Activated naive CD8-positive, alpha-beta T cell treated with anti-CD3 and anti-CD28 coated beads, Interleukin-2, amount 50 U/mL, for 24 hours (primary cell): ENCODE measurements at regions not wholly inside any gene's neighbourhood (a gene's known extent, or its start where the extent isn't known, plus 50 kb on each side); places are given as distances from the start of the nearest gene placed in this dataset.
"Not testable (repeated sequence)": the region's sequence is repeated elsewhere in the genome, so short reads cannot be mapped to it uniquely, and the experiment has no call there.

Experiments used
- ATAC-seq: fragments of 150-1000 bp; cut with Tn5 transposase; one replicate; pipeline ENCODE4 v1.10.0; 2021
- DNase-seq: peaks from one replicate; pipeline ENCODE4 v3.0.0; 2021
- H3K27ac Mint-ChIP-seq: one replicate; pipeline ENCODE4 v1.8.0; 2021; ENCODE audit warnings: mild to moderate bottlenecking, mixed read lengths
- H3K27me3 Mint-ChIP-seq: one replicate; pipeline ENCODE4 v1.8.0; 2021; ENCODE audit warnings: mixed read lengths
- H3K36me3 Mint-ChIP-seq: one replicate; pipeline ENCODE4 v1.8.0; 2021; ENCODE audit warnings: low read depth, mixed read lengths
- H3K4me1 Mint-ChIP-seq: one replicate; pipeline ENCODE4 v1.8.0; 2021; ENCODE audit warnings: mixed read lengths
- H3K4me3 Mint-ChIP-seq: one replicate; pipeline ENCODE4 v1.8.0; 2021; ENCODE audit warnings: mild to moderate bottlenecking, moderate library complexity, mixed read lengths
- H3K9me3 Mint-ChIP-seq: one replicate; pipeline ENCODE4 v1.8.0; 2021; ENCODE audit warnings: mixed read lengths

GRCh38 chr20:6270404-6270803, 147.6 kb upstream of the FERMT1 start:
- not testable (repeated sequence) for H3K27ac Mint-ChIP-seq, DNase-seq, H3K9me3 Mint-ChIP-seq, H3K4me1 Mint-ChIP-seq, H3K27me3 Mint-ChIP-seq, ATAC-seq, H3K4me3 Mint-ChIP-seq, H3K36me3 Mint-ChIP-seq

DNA sequence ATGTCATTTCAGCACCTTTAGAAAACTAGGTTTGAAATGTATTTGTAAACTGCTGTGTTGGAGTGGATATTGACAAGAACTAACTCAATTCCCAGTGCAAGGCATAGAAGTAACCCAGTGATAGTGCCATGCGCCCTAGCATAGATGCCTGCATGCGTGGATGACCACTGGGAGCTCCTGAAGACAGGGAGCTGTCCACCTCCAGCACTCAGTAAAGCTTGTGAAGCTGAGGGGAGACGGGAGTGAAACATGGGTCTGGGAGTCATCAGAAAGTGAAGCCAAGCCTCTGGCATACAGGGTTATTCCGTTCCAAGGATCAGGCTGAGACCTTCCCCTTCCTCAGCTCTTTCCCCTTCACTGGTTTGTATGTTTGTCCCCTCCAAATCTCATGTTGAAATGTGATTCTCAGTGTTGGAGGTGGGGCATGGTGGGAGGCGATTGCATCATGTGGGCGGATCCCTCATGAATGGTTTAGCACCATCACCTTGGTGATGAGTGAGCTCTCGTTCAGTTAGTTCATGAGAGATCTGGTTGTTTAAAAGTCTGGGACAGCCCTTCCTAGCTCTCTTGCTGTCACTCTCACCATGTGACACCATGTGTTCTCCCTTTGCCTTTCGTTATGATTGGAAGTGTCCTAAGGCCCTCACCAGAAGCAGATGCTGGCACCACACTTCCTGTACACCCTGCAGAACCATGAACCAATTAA, 146.5 kb upstream of the FERMT1 start:
- Mint-ChIP-seq H3K27ac (no peak overlapping the region), H3K9me3 (no peaks in the 10 kb centered on the region), H3K27me3 (no peaks in the 10 kb centered on the region), H3K36me3 (no peaks in the 10 kb centered on the region), H3K4me3 (no peak overlapping the region), H3K4me1 (no peaks in the 10 kb centered on the region)
- DNase-seq (no peak), ATAC-seq (peak; percentile 40)

- Mint-ChIP-seq H3K4me3 (no peak overlapping the region), H3K27me3 (no peaks in the 10 kb centered on the region), H3K4me1 (no peaks in the 10 kb centered on the region), H3K27ac (no peak overlapping the region), H3K36me3 (no peaks in the 10 kb centered on the region), H3K9me3 (no peaks in the 10 kb centered on the region)
- DNase-seq (no peak), ATAC-seq (peak; percentile 57)
Observed at GRCh38 chr20:6265204-6265904, 142.5 kb upstream of the FERMT1 start.

GRCh38 chr20:6253396-6253795, 130.6 kb upstream of the FERMT1 start:
- ATAC-seq, result no peak
- H3K27me3 Mint-ChIP-seq, result peaks cover 3% of the 10 kb centered on the region
- H3K36me3 Mint-ChIP-seq, result no peaks in the 10 kb centered on the region
- no peak overlapping the region for H3K27ac Mint-ChIP-seq
- no peaks in the 10 kb centered on the region for H3K9me3 Mint-ChIP-seq
- no peak for DNase-seq
- no peaks in the 10 kb centered on the region for H3K4me1 Mint-ChIP-seq
- H3K4me3 Mint-ChIP-seq, result no peak overlapping the region

- H3K27me3 Mint-ChIP-seq, result peaks cover 6% of the 10 kb centered on the region
- H3K36me3 Mint-ChIP-seq, result no peaks in the 10 kb centered on the region
- no peak overlapping the region for H3K4me3 Mint-ChIP-seq
- no peaks in the 10 kb centered on the region for H3K9me3 Mint-ChIP-seq
- H3K4me1 Mint-ChIP-seq, result no peaks in the 10 kb centered on the region
- no peak overlapping the region for H3K27ac Mint-ChIP-seq
- DNase-seq, result no peak
- no peak for ATAC-seq
Observed at GRCh38 chr20:6245436-6245835, 122.6 kb upstream of the FERMT1 start.

DNA sequence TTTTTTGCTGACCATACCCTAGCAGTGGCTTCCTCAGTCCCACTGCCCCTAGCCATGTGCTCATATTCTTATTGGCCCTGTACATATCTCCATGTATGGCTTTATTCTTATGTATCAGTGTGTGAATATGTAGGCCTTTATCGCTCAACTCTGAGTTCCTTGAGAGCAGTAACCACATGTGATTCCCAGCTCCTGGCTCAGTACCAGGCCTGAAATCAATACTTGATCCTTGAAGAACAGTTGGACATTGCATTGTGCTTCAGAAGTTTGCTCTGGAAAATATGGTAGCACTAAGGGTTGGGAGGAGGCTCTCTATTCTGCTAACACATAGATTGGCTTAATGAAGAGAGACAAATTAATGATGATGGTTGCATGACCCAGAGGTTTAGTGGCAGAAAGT, 118.8 kb upstream of the FERMT1 start:
- no peaks in the 10 kb centered on the region for H3K4me1 Mint-ChIP-seq
- H3K27me3 Mint-ChIP-seq, result peaks cover 2% of the 10 kb centered on the region
- no peak for ATAC-seq
- DNase-seq, result no peak
- H3K27ac Mint-ChIP-seq, result no peak overlapping the region
- H3K36me3 Mint-ChIP-seq, result no peaks in the 10 kb centered on the region
- no peak overlapping the region for H3K4me3 Mint-ChIP-seq
- H3K9me3 Mint-ChIP-seq, result no peaks in the 10 kb centered on the region

DNA sequence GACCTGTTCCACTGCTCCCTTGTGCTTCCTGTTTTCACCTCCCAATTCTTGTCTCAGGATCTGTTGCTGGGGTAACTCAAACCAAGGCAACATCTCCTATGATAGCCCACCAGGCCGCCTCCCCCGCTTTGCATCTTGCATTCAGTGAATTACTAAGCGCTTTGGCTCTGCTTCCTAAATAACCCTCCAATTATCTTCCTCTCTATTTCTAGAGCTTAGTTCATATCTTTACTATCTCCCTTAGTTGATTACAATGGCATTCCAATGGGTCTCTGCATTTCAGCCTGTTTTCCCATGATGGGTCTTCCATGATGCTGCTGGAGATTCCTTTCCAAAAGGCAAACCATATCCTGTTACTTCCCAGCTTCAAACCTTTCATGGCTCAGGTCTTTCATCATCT, 117.2 kb upstream of the FERMT1 start:
- no peak overlapping the region for H3K27ac Mint-ChIP-seq
- H3K36me3 Mint-ChIP-seq, result no peaks in the 10 kb centered on the region
- DNase-seq, result no peak

GRCh38 chr20:6238421-6238820, 115.6 kb upstream of the FERMT1 start:
- Mint-ChIP-seq H3K27me3 (no peaks in the 10 kb centered on the region), H3K4me1 (no peaks in the 10 kb centered on the region), H3K9me3 (peaks cover 5% of the 10 kb centered on the region), H3K4me3 (no peak overlapping the region), H3K27ac (no peak overlapping the region), H3K36me3 (no peaks in the 10 kb centered on the region)
- ATAC-seq (no peak), DNase-seq (no peak)

More for the DNA sequence above, 117.2 kb upstream of the FERMT1 start:
- ATAC-seq, result no peak
- H3K9me3 Mint-ChIP-seq, result peaks cover 3% of the 10 kb centered on the region
- no peak overlapping the region for H3K4me3 Mint-ChIP-seq
- H3K27me3 Mint-ChIP-seq, result peaks cover 2% of the 10 kb centered on the region
- H3K4me1 Mint-ChIP-seq, result no peaks in the 10 kb centered on the region

DNA sequence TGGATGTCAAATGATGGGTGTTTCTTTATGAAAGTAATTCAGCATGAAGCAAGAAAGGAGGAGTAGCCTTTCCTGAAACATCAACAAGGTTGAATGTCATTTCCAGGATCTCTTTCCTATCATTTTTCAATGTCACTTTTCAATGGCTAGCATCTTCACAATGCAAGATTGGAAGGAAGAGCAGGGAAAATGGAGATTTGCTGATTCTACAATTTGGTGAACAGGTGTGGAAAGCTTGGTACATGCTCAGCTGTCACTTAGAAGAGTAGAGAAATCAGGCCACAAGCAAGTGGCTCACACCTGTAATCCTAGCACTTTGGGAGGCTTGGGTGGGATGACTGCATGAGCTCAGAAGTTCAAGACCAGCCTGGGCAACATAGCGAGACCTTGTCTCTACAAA, 112.7 kb upstream of the FERMT1 start:
- H3K27ac Mint-ChIP-seq, result no peak overlapping the region
- no peak for DNase-seq
- peaks cover 7% of the 10 kb centered on the region for H3K9me3 Mint-ChIP-seq
- H3K4me3 Mint-ChIP-seq, result no peak overlapping the region
- ATAC-seq, result no peak
- no peaks in the 10 kb centered on the region for H3K4me1 Mint-ChIP-seq
- H3K36me3 Mint-ChIP-seq, result no peaks in the 10 kb centered on the region
- no peaks in the 10 kb centered on the region for H3K27me3 Mint-ChIP-seq

- ATAC-seq (no peak), DNase-seq (no peak)
- H3K4me1 Mint-ChIP-seq, result no peaks in the 10 kb centered on the region
- H3K9me3 Mint-ChIP-seq, result peaks cover 7% of the 10 kb centered on the region
- H3K36me3 Mint-ChIP-seq, result no peaks in the 10 kb centered on the region
- H3K4me3 Mint-ChIP-seq, result no peak overlapping the region
- no peaks in the 10 kb centered on the region for H3K27me3 Mint-ChIP-seq
- no peak overlapping the region for H3K27ac Mint-ChIP-seq
Observed at GRCh38 chr20:6232436-6232835, 109.6 kb upstream of the FERMT1 start.

DNA sequence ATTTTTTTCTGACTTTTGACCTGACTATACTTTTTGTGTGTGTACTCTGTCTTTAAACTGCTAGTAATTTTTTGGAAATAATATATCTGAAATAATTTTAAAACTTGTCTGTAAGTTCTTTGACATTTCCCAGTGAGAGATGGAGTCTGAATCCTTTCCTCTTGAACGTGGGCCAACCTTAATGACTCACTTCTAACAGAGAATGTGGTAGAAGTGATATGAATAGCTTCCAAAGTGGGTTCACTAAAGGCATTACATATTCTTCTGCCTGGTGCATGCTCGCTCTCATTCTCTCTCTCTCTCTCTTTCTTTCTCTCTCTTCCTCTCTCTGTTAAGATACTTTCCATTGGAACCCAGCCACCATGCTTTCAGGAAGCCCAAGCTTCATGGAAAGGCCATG, 108.7 kb upstream of the FERMT1 start:
- Mint-ChIP-seq H3K9me3 (peaks cover 7% of the 10 kb centered on the region), H3K27me3 (no peaks in the 10 kb centered on the region), H3K4me3 (no peak overlapping the region), H3K4me1 (no peaks in the 10 kb centered on the region), H3K36me3 (no peaks in the 10 kb centered on the region), H3K27ac (no peak overlapping the region)
- DNase-seq (no peak), ATAC-seq (no peak)

GRCh38 chr20:6228302-6228843, 105.5 kb upstream of the FERMT1 start:
- Mint-ChIP-seq H3K36me3 (no peaks in the 10 kb centered on the region), H3K4me3 (no peak overlapping the region), H3K9me3 (peaks cover 2% of the 10 kb centered on the region), H3K27ac (no peak overlapping the region), H3K27me3 (no peaks in the 10 kb centered on the region), H3K4me1 (no peaks in the 10 kb centered on the region)
- DNase-seq (no peak), ATAC-seq (no peak)

- H3K4me3 Mint-ChIP-seq, result no peak overlapping the region
- no peaks in the 10 kb centered on the region for H3K27me3 Mint-ChIP-seq
- H3K27ac Mint-ChIP-seq, result no peak overlapping the region
- peaks cover 4% of the 10 kb centered on the region for H3K9me3 Mint-ChIP-seq
- H3K4me1 Mint-ChIP-seq, result no peaks in the 10 kb centered on the region
- no peak for ATAC-seq
- H3K36me3 Mint-ChIP-seq, result no peaks in the 10 kb centered on the region
- no peak for DNase-seq
Observed at GRCh38 chr20:6213311-6213710, 90.5 kb upstream of the FERMT1 start.

DNA sequence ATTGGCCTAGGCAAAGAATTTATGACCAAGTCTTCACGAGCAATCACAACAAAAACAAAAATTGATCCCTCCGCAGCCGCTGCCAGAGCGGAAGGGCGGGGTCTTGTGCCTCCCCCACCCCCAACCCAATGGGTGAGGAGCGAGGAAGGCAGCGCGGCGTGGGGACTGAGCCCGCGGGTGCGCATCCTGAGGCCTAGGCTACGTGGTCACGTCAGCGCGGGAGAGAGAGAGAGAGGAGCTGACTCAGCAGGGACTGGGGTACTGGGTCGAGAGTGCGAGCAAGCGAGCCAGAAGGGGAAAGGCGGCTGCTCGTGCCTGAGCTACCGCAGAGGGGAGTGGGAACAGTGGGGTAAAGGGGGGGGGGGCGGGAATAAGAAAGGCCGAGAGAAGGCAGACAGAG, 90.1 kb upstream of the FERMT1 start:
- ATAC-seq, result no peak

GRCh38 chr20:6209093-6209492, 86.3 kb upstream of the FERMT1 start:
- Mint-ChIP-seq H3K9me3 (peaks cover 8% of the 10 kb centered on the region), H3K4me3 (no peak overlapping the region), H3K27ac (no peak overlapping the region), H3K27me3 (peaks cover 2% of the 10 kb centered on the region), H3K4me1 (no peaks in the 10 kb centered on the region), H3K36me3 (no peaks in the 10 kb centered on the region)
- DNase-seq, result no peak
- no peak for ATAC-seq

More for the DNA sequence above, 90.1 kb upstream of the FERMT1 start:
- H3K4me3 Mint-ChIP-seq, result no peak overlapping the region
- H3K36me3 Mint-ChIP-seq, result no peaks in the 10 kb centered on the region
- no peaks in the 10 kb centered on the region for H3K27me3 Mint-ChIP-seq
- H3K27ac Mint-ChIP-seq, result no peak overlapping the region
- H3K4me1 Mint-ChIP-seq, result no peaks in the 10 kb centered on the region
- H3K9me3 Mint-ChIP-seq, result peaks cover 5% of the 10 kb centered on the region
- no peak for DNase-seq
